HEK293 (cell line): ENCODE measurements at regions not wholly inside any gene's neighbourhood (a gene's known extent, or its start where the extent isn't known, plus 50 kb on each side); places are given as distances from the start of the nearest gene placed in this dataset.

ENCODE experiments used
- CTCF ChIA-PET: fragments of 350-600 bp; formaldehyde crosslinking; extraction: SDS; loops from one replicate; lab custom pipeline; 2021; ENCODE audit warnings: antibody characterized with exemption; lab: Yijun Ruan, JAX
- POLR2A ChIA-PET: fragments of 300-600 bp; formaldehyde crosslinking; extraction: SDS; loops from one replicate; lab custom pipeline; 2020; ENCODE audit warnings: antibody characterized with exemption, inconsistent platforms; lab: Yijun Ruan, JAX
- H3K27ac ChIP-seq: fragments of 200-500 bp; sonication (Bioruptor generic); 2 replicates; pipeline ENCODE4 v1.5.1; 2014; ENCODE audit warnings: low read depth, low read length, control low read depth, inconsistent platforms; ENCODE audit errors: extremely low read depth
- H3K36me3 ChIP-seq, 2 experiments: fragments of 200-500 bp in 1 of 2; sonication (Bioruptor generic) in 1 of 2; 1 replicate in 1 of 2; 2 replicates in 1 of 2; pipeline ENCODE4 v1.5.1; 2014 to 2017; ENCODE audit warnings: inconsistent platforms in 2 of 2, low read length in 2 of 2; ENCODE audit not compliant: control insufficient read depth in 2 of 2, insufficient read depth in 1 of 2
- H3K4me1 ChIP-seq: fragments of 200-500 bp; sonication (Bioruptor generic); 2 replicates; pipeline ENCODE4 v1.5.1; 2014; ENCODE audit warnings: mild to moderate bottlenecking, low read length, inconsistent platforms; ENCODE audit not compliant: control insufficient read depth, insufficient read depth
- H3K4me3 ChIP-seq: 2 replicates; pipeline ENCODE4 v1.5.1; 2011; ENCODE audit warnings: low read depth, mild to moderate bottlenecking, control low read depth, low read length, moderate library complexity
- H3K9me3 ChIP-seq: fragments of 200-500 bp; sonication (Bioruptor generic); 2 replicates; pipeline ENCODE4 v1.5.1; 2014; ENCODE audit warnings: low read depth, low read length, inconsistent platforms; ENCODE audit not compliant: control insufficient read depth, insufficient read depth
- BCL11A ChIP-seq: fragments of 450-650 bp; formaldehyde crosslinking; IDR thresholded peaks from 2 replicates; pipeline ENCODE4 v1.5.1; 2016; ENCODE audit warnings: low read depth, missing biosample characterization, missing genetic modification characterization
- GFI1B ChIP-seq: fragments of 450-650 bp; formaldehyde crosslinking; IDR thresholded peaks from 2 replicates; pipeline ENCODE4 v1.5.1; 2016; ENCODE audit warnings: missing biosample characterization, missing genetic modification characterization
- HIC1 ChIP-seq: fragments of 450-650 bp; formaldehyde crosslinking; IDR thresholded peaks from 2 replicates; pipeline ENCODE4 v1.5.1; 2016; ENCODE audit warnings: missing biosample characterization, missing genetic modification characterization
- KLF9 ChIP-seq: fragments of 450-650 bp; formaldehyde crosslinking; IDR thresholded peaks from 2 replicates; pipeline ENCODE4 v1.5.1; 2016; ENCODE audit warnings: missing biosample characterization, missing genetic modification characterization, low read depth
- WT1 ChIP-seq: fragments of 450-650 bp; formaldehyde crosslinking; IDR thresholded peaks from 2 replicates; pipeline ENCODE4 v1.5.1; 2016; ENCODE audit warnings: missing biosample characterization, missing genetic modification characterization
- YY1 ChIP-seq: fragments of 450-650 bp; formaldehyde crosslinking; IDR thresholded peaks from 2 replicates; pipeline ENCODE4 v1.5.1; 2018; ENCODE audit warnings: missing biosample characterization, missing genetic modification characterization
- ZNF280D ChIP-seq: fragments of 450-650 bp; formaldehyde crosslinking; IDR thresholded peaks from 2 replicates; pipeline ENCODE4 v1.5.1; 2016; ENCODE audit warnings: missing biosample characterization, missing genetic modification characterization
- ZNF621 ChIP-seq: fragments of 450-650 bp; formaldehyde crosslinking; IDR thresholded peaks from 2 replicates; pipeline ENCODE4 v1.5.1; 2017; ENCODE audit warnings: missing biosample characterization, missing genetic modification characterization
- ZNF707 ChIP-seq: fragments of 450-650 bp; formaldehyde crosslinking; IDR thresholded peaks from 2 replicates; pipeline ENCODE4 v1.5.1; 2016; ENCODE audit warnings: missing biosample characterization, missing genetic modification characterization
- TF ChIP-seq, protein P1 (sequence below): fragments of 450-650 bp; formaldehyde crosslinking; IDR thresholded peaks from 2 replicates; pipeline ENCODE4 v1.5.1; 2016; ENCODE audit warnings: missing biosample characterization, missing genetic modification characterization
- TF ChIP-seq, protein P2 (sequence below): fragments of 450-650 bp; formaldehyde crosslinking; IDR thresholded peaks from 2 replicates; pipeline ENCODE4 v1.5.1; 2016; ENCODE audit warnings: missing biosample characterization, missing genetic modification characterization
- TF ChIP-seq, protein P3 (sequence below): fragments of 450-650 bp; formaldehyde crosslinking; conservative IDR thresholded peaks from 2 replicates; pipeline ENCODE4 v1.5.1; 2016; ENCODE audit warnings: low read depth, missing biosample characterization, missing genetic modification characterization
- TF ChIP-seq, protein P4 (sequence below): fragments of 450-650 bp; formaldehyde crosslinking; IDR thresholded peaks from 2 replicates; pipeline ENCODE4 v1.5.1; 2017; ENCODE audit warnings: missing biosample characterization, missing genetic modification characterization

DNA sequence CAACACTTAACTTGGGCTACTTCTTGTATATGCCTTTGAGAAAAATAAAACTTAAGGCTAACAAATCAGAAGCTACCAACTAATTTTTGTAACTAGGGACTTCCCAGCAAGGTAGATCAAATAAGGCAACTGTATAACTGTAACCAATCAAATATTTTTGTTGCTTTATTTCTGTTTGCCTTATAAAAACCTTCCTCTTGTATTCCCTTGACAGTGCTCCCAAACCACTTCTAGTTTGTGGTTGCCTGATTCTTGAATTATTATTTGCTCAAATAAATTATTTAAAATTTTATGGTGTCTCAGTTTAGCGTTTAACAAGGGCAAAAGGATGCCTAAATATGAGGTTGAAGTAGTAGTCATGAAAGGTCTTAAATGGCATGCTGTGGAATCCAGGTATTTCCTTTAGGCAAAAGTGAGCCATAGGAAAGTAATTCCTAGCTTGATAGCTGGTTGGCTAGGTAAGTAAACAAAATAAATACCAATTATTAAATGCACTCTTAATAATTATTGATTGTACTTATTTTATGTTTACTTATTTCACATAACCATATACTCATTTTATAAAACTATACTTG is 632.6 kb downstream of the RPL10L start (continued):
- TF ChIP-seq, protein P1, sequence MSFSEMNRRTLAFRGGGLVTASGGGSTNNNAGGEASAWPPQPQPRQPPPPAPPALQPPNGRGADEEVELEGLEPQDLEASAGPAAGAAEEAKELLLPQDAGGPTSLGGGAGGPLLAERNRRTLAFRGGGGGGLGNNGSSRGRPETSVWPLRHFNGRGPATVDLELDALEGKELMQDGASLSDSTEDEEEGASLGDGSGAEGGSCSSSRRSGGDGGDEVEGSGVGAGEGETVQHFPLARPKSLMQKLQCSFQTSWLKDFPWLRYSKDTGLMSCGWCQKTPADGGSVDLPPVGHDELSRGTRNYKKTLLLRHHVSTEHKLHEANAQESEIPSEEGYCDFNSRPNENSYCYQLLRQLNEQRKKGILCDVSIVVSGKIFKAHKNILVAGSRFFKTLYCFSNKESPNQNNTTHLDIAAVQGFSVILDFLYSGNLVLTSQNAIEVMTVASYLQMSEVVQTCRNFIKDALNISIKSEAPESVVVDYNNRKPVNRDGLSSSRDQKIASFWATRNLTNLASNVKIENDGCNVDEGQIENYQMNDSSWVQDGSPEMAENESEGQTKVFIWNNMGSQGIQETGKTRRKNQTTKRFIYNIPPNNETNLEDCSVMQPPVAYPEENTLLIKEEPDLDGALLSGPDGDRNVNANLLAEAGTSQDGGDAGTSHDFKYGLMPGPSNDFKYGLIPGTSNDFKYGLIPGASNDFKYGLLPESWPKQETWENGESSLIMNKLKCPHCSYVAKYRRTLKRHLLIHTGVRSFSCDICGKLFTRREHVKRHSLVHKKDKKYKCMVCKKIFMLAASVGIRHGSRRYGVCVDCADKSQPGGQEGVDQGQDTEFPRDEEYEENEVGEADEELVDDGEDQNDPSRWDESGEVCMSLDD (tag by site-specific recombination) = no peak
- TF ChIP-seq YY1 (tag by site-specific recombination) (no peak), ZNF707 (tag by site-specific recombination) (no peak)
- TF ChIP-seq, protein P2, sequence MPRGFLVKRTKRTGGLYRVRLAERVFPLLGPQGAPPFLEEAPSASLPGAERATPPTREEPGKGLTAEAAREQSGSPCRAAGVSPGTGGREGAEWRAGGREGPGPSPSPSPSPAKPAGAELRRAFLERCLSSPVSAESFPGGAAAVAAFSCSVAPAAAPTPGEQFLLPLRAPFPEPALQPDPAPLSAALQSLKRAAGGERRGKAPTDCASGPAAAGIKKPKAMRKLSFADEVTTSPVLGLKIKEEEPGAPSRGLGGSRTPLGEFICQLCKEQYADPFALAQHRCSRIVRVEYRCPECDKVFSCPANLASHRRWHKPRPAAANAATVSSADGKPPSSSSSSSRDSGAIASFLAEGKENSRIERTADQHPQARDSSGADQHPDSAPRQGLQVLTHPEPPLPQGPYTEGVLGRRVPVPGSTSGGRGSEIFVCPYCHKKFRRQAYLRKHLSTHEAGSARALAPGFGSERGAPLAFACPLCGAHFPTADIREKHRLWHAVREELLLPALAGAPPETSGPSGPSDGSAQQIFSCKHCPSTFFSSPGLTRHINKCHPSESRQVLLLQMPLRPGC (tag by site-specific recombination) = no peak

GRCh38 chr14:46008348-46008747 is 643.2 kb downstream of the RPL10L start:
- Histone ChIP-seq H3K4me3 (no peak overlapping the region), H3K27ac (no peak overlapping the region), H3K36me3 (no peaks in the 10 kb centered on the region), H3K4me1 (no peaks in the 10 kb centered on the region), H3K9me3 (no peaks in the 10 kb centered on the region)
- ChIA-PET CTCF (no interaction called here), POLR2A (no interaction called here)
- TF ChIP-seq ZNF280D (tag by site-specific recombination) = no peak

DNA sequence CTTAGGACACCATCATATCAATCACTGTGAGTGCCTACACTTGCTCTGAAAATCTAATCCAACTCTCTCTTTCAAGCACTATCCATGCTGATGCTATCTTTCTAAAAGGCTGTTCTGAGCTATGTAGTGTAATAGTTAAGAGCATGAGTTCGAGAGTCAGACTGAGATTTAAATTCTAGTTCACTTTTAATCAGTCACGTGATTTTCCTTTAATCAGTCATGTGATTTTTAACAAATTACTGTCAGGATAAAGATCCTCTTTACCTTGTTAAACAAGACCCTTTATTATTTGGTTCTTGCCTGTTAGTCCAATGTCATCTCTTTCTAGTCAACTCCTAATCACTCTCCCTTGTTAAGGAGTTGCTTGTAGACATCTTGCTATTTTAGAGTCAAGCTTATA is 653.0 kb downstream of the RPL10L start:
- ChIA-PET CTCF (no interaction called here), POLR2A (no interaction called here)
- no peaks in the 10 kb centered on the region for H3K9me3 ChIP-seq
- H3K27ac ChIP-seq = no peak overlapping the region
- no peaks in the 10 kb centered on the region for H3K4me1 ChIP-seq
- H3K36me3 ChIP-seq = no peaks in the 10 kb centered on the region
- H3K4me3 ChIP-seq = no peak overlapping the region
- TF ChIP-seq HIC1 (tag by site-specific recombination) (no peak), WT1 (no peak), BCL11A (tag by site-specific recombination) (no peak), GFI1B (tag by site-specific recombination) (no peak), KLF9 (tag by site-specific recombination) (no peak), ZNF621 (tag by site-specific recombination) (no peak)
- TF ChIP-seq, protein P3, sequence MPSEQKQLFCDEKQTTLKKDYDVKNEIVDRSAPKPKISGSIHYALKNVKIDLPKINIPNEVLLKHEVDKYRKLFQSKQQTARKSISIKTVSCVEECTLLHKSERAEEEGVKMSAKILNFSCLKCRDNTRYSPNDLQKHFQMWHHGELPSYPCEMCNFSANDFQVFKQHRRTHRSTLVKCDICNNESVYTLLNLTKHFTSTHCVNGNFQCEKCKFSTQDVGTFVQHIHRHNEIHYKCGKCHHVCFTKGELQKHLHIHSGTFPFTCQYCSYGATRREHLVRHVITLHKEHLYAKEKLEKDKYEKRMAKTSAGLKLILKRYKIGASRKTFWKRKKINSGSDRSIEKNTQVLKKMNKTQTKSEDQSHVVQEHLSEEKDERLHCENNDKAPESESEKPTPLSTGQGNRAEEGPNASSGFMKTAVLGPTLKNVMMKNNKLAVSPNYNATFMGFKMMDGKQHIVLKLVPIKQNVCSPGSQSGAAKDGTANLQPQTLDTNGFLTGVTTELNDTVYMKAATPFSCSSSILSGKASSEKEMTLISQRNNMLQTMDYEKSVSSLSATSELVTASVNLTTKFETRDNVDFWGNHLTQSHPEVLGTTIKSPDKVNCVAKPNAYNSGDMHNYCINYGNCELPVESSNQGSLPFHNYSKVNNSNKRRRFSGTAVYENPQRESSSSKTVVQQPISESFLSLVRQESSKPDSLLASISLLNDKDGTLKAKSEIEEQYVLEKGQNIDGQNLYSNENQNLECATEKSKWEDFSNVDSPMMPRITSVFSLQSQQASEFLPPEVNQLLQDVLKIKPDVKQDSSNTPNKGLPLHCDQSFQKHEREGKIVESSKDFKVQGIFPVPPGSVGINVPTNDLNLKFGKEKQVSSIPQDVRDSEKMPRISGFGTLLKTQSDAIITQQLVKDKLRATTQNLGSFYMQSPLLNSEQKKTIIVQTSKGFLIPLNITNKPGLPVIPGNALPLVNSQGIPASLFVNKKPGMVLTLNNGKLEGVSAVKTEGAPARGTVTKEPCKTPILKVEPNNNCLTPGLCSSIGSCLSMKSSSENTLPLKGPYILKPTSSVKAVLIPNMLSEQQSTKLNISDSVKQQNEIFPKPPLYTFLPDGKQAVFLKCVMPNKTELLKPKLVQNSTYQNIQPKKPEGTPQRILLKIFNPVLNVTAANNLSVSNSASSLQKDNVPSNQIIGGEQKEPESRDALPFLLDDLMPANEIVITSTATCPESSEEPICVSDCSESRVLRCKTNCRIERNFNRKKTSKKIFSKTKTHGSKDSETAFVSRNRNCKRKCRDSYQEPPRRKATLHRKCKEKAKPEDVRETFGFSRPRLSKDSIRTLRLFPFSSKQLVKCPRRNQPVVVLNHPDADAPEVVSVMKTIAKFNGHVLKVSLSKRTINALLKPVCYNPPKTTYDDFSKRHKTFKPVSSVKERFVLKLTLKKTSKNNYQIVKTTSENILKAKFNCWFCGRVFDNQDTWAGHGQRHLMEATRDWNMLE = no peak
- TF ChIP-seq, protein P4, sequence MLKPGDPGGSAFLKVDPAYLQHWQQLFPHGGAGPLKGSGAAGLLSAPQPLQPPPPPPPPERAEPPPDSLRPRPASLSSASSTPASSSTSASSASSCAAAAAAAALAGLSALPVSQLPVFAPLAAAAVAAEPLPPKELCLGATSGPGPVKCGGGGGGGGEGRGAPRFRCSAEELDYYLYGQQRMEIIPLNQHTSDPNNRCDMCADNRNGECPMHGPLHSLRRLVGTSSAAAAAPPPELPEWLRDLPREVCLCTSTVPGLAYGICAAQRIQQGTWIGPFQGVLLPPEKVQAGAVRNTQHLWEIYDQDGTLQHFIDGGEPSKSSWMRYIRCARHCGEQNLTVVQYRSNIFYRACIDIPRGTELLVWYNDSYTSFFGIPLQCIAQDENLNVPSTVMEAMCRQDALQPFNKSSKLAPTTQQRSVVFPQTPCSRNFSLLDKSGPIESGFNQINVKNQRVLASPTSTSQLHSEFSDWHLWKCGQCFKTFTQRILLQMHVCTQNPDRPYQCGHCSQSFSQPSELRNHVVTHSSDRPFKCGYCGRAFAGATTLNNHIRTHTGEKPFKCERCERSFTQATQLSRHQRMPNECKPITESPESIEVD (tag by site-specific recombination) = no peak
